HEK293 (cell line): ENCODE measurements at regions not wholly inside any gene's neighbourhood (a gene's known extent, or its start where the extent isn't known, plus 50 kb on each side); places are given as distances from the start of the nearest gene placed in this dataset.

Source experiments
- CTCF ChIA-PET: fragments of 350-600 bp; formaldehyde crosslinking; extraction: SDS; loops from one replicate; lab custom pipeline; 2021; ENCODE audit warnings: antibody characterized with exemption; lab: Yijun Ruan, JAX
- POLR2A ChIA-PET: fragments of 300-600 bp; formaldehyde crosslinking; extraction: SDS; loops from one replicate; lab custom pipeline; 2020; ENCODE audit warnings: antibody characterized with exemption, inconsistent platforms; lab: Yijun Ruan, JAX
- H3K27ac ChIP-seq: fragments of 200-500 bp; sonication (Bioruptor generic); 2 replicates; pipeline ENCODE4 v1.5.1; 2014; ENCODE audit warnings: low read depth, low read length, control low read depth, inconsistent platforms; ENCODE audit errors: extremely low read depth
- H3K36me3 ChIP-seq, 2 experiments: fragments of 200-500 bp in 1 of 2; sonication (Bioruptor generic) in 1 of 2; 1 replicate in 1 of 2; 2 replicates in 1 of 2; pipeline ENCODE4 v1.5.1; 2014 to 2017; ENCODE audit warnings: inconsistent platforms in 2 of 2, low read length in 2 of 2; ENCODE audit not compliant: control insufficient read depth in 2 of 2, insufficient read depth in 1 of 2
- H3K4me1 ChIP-seq: fragments of 200-500 bp; sonication (Bioruptor generic); 2 replicates; pipeline ENCODE4 v1.5.1; 2014; ENCODE audit warnings: mild to moderate bottlenecking, low read length, inconsistent platforms; ENCODE audit not compliant: control insufficient read depth, insufficient read depth
- H3K4me3 ChIP-seq: 2 replicates; pipeline ENCODE4 v1.5.1; 2011; ENCODE audit warnings: low read depth, mild to moderate bottlenecking, control low read depth, low read length, moderate library complexity
- H3K9me3 ChIP-seq: fragments of 200-500 bp; sonication (Bioruptor generic); 2 replicates; pipeline ENCODE4 v1.5.1; 2014; ENCODE audit warnings: low read depth, low read length, inconsistent platforms; ENCODE audit not compliant: control insufficient read depth, insufficient read depth
- FEZF1 ChIP-seq: fragments of 450-650 bp; formaldehyde crosslinking; IDR thresholded peaks from 2 replicates; pipeline ENCODE4 v1.5.1; 2016; ENCODE audit warnings: missing biosample characterization, missing genetic modification characterization
- KLF7 ChIP-seq: fragments of 450-650 bp; formaldehyde crosslinking; IDR thresholded peaks from 2 replicates; pipeline ENCODE4 v1.5.1; 2016; ENCODE audit warnings: missing biosample characterization, missing genetic modification characterization, borderline replicate concordance
- KLF8 ChIP-seq: fragments of 450-650 bp; formaldehyde crosslinking; IDR thresholded peaks from 2 replicates; pipeline ENCODE4 v1.5.1; 2016; ENCODE audit warnings: missing biosample characterization, missing genetic modification characterization
- RBAK ChIP-seq: fragments of 450-650 bp; formaldehyde crosslinking; IDR thresholded peaks from 2 replicates; pipeline ENCODE4 v1.5.1; 2016; ENCODE audit warnings: missing biosample characterization, missing genetic modification characterization
- REST ChIP-seq: fragments of 450-650 bp; formaldehyde crosslinking; IDR thresholded peaks from 2 replicates; pipeline ENCODE4 v1.5.1; 2016; ENCODE audit warnings: missing biosample characterization, missing genetic modification characterization
- SCRT1 ChIP-seq: fragments of 450-650 bp; formaldehyde crosslinking; IDR thresholded peaks from 2 replicates; pipeline ENCODE4 v1.5.1; 2016; ENCODE audit warnings: missing biosample characterization, missing genetic modification characterization, borderline replicate concordance
- ZBTB7A ChIP-seq: fragments of 450-650 bp; formaldehyde crosslinking; IDR thresholded peaks from 2 replicates; pipeline ENCODE4 v1.5.1; 2016; ENCODE audit warnings: low read depth, missing biosample characterization, missing genetic modification characterization
- ZBTB8A ChIP-seq: fragments of 450-650 bp; formaldehyde crosslinking; IDR thresholded peaks from 2 replicates; pipeline ENCODE4 v1.5.1; 2016; ENCODE audit warnings: missing biosample characterization, missing genetic modification characterization
- ZFP41 ChIP-seq: fragments of 450-650 bp; formaldehyde crosslinking; IDR thresholded peaks from 2 replicates; pipeline ENCODE4 v1.5.1; 2016; ENCODE audit warnings: missing biosample characterization, missing genetic modification characterization, borderline replicate concordance
- ZNF112 ChIP-seq: fragments of 450-650 bp; formaldehyde crosslinking; IDR thresholded peaks from 2 replicates; pipeline ENCODE4 v1.5.0; 2017; ENCODE audit warnings: missing biosample characterization, missing genetic modification characterization
- ZNF114 ChIP-seq: fragments of 450-650 bp; formaldehyde crosslinking; IDR thresholded peaks from 2 replicates; pipeline ENCODE4 v1.5.0; 2017; ENCODE audit warnings: missing biosample characterization, missing genetic modification characterization
- ZNF521 ChIP-seq: fragments of 450-650 bp; formaldehyde crosslinking; IDR thresholded peaks from 2 replicates; pipeline ENCODE4 v1.5.1; 2017; ENCODE audit warnings: missing biosample characterization, mild to moderate bottlenecking, missing genetic modification characterization
- ZNF548 ChIP-seq: fragments of 450-650 bp; formaldehyde crosslinking; IDR thresholded peaks from 2 replicates; pipeline ENCODE4 v1.5.1; 2016; ENCODE audit warnings: missing biosample characterization, missing genetic modification characterization
- ZNF571 ChIP-seq: fragments of 450-650 bp; formaldehyde crosslinking; IDR thresholded peaks from 2 replicates; pipeline ENCODE4 v1.5.0; 2017; ENCODE audit warnings: missing biosample characterization, missing genetic modification characterization
- ZNF624 ChIP-seq: fragments of 450-650 bp; formaldehyde crosslinking; IDR thresholded peaks from 2 replicates; pipeline ENCODE4 v1.5.1; 2017; ENCODE audit warnings: missing biosample characterization, missing genetic modification characterization
- ZNF701 ChIP-seq: fragments of 450-650 bp; formaldehyde crosslinking; IDR thresholded peaks from 2 replicates; pipeline ENCODE4 v1.5.1; 2016; ENCODE audit warnings: missing biosample characterization, missing genetic modification characterization
- ZNF837 ChIP-seq: fragments of 450-650 bp; formaldehyde crosslinking; IDR thresholded peaks from 2 replicates; pipeline ENCODE4 v1.5.1; 2016; ENCODE audit warnings: missing biosample characterization, missing genetic modification characterization
- TF ChIP-seq, protein P1 (sequence below): fragments of 450-650 bp; formaldehyde crosslinking; optimal IDR thresholded peaks from 2 replicates; pipeline ENCODE3; 2016; ENCODE audit warnings: missing biosample characterization, mild to moderate bottlenecking, missing genetic modification characterization

DNA sequence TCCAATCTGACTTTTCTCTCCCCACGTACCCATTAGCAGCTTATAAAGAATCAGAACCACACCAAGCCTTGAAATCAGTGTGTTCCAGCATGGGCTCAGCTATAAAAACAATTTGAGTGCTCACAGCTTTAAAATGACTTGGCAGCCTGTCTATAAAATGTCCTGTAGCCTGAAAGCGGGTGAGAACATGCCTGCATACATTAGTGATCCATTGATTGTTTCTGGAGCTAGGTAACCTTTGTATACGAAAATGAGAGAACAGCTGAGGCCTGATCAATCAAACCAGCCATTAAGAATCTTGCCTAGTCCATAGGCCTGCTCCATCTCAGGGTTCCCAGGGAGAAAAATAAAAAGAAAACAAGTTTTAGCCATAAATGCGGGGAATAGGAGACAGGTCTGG is 245.8 kb upstream of the SULF2 start:
- H3K27ac ChIP-seq: no peak overlapping the region
- CTCF ChIA-PET: interaction anchor here (0.5 kb wide), 1 partner anchor 56 kb away, joined by 3 read pairs; no protein-coding TSS in a partner anchor
- POLR2A ChIA-PET: no interaction called here

DNA sequence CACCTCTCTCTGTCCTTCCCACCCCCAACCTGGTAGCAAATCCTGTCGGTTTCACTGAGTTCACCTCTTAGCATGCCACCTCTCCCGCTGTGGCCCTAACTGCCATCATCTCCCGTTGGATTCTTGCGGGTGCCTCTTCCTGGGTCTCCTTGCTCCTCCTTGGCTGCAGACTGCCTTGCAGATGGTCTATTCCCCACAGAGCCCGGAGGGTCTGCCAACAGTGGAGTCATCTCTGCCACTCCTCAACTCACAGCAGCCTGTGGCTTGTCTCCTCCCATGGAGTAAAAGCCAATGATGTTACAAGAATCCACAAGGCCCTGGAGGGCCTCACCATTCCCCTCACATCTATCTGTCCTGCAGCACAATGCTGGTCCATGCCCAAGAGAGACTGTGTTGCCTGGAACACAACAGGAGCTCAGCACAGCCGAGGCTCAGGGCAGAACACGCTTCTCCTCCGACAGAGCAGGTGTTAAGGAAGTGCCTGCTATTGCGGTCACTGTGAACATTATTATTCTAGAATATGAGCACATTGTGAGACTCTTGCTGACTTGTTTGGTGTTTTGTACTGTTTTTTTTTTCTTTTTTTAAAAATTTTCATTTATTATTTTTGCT is 241.8 kb upstream of the SULF2 start:
- no peak for TF ChIP-seq KLF7
- no peak for TF ChIP-seq SCRT1 (tag by site-specific recombination)
- TF ChIP-seq RBAK (tag by site-specific recombination): no peak
- TF ChIP-seq ZNF624: no peak
- no peak for TF ChIP-seq KLF8 (tag by site-specific recombination)
- TF ChIP-seq ZFP41: no peak
- TF ChIP-seq, protein P1, sequence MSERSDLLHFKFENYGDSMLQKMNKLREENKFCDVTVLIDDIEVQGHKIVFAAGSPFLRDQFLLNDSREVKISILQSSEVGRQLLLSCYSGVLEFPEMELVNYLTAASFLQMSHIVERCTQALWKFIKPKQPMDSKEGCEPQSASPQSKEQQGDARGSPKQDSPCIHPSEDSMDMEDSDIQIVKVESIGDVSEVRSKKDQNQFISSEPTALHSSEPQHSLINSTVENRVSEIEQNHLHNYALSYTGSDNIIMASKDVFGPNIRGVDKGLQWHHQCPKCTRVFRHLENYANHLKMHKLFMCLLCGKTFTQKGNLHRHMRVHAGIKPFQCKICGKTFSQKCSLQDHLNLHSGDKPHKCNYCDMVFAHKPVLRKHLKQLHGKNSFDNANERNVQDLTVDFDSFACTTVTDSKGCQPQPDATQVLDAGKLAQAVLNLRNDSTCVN (tag by site-specific recombination): no peak
- no peak for TF ChIP-seq ZNF112 (tag by site-specific recombination)
- no peak for TF ChIP-seq ZBTB7A (tag by site-specific recombination)
- TF ChIP-seq ZNF114 (tag by site-specific recombination): no peak
- TF ChIP-seq, all 188 proteins: peak for 0
- ChIA-PET POLR2A (no interaction called here), CTCF (no interaction called here)
- Histone ChIP-seq H3K9me3 (no peaks in the 10 kb centered on the region), H3K27ac (no peak overlapping the region), H3K4me3 (no peak overlapping the region), H3K36me3 (no peaks in the 10 kb centered on the region), H3K4me1 (no peaks in the 10 kb centered on the region)

More for the DNA sequence above, 245.8 kb upstream of the SULF2 start:
- H3K4me1 ChIP-seq: no peaks in the 10 kb centered on the region
- TF ChIP-seq ZNF112 (tag by site-specific recombination) (no peak), ZNF701 (tag by site-specific recombination) (no peak), ZNF521 (no peak), ZBTB8A (0 out of 2 replicates have a peak, but pooled peaks have one; percentile 11)
- TF ChIP-seq, all 188 proteins: peak for 1
- Histone ChIP-seq H3K9me3 (no peaks in the 10 kb centered on the region), H3K4me3 (no peak overlapping the region), H3K36me3 (no peaks in the 10 kb centered on the region)

GRCh38 chr20:48025661-48026060 is 240.4 kb upstream of the SULF2 start:
- CTCF ChIA-PET: no interaction called here
- TF ChIP-seq ZNF837 (tag by site-specific recombination) (no peak), ZNF571 (no peak), FEZF1 (tag by site-specific recombination) (no peak), REST (tag by site-specific recombination) (no peak), ZNF548 (tag by site-specific recombination) (no peak), KLF8 (tag by site-specific recombination) (no peak)
- H3K4me3 ChIP-seq: no peak overlapping the region
- H3K36me3 ChIP-seq: no peaks in the 10 kb centered on the region
- no peaks in the 10 kb centered on the region for H3K4me1 ChIP-seq
- no peak overlapping the region for H3K27ac ChIP-seq
- POLR2A ChIA-PET: no interaction called here
- H3K9me3 ChIP-seq: no peaks in the 10 kb centered on the region
